ENCODE measurements at regions not wholly inside any gene's neighbourhood (a gene's known extent, or its start where the extent isn't known, plus 50 kb on each side); places are given as distances from the start of the nearest gene placed in this dataset.

- DNase-seq (ENCODE audit: low read depth, low spot score): no peak
These were observed 312.3 kb upstream of the STT3B start for GRCh38 chr3:31220431-31220830.

GRCh38 chr3:31223278-31223677 is 309.4 kb upstream of the STT3B start:
- DNase-seq (ENCODE audit: low read depth, low spot score): no peak

- DNase-seq (ENCODE audit: low read depth, low spot score): no peak
These were observed 307.8 kb upstream of the STT3B start for GRCh38 chr3:31224936-31225335.

DNA sequence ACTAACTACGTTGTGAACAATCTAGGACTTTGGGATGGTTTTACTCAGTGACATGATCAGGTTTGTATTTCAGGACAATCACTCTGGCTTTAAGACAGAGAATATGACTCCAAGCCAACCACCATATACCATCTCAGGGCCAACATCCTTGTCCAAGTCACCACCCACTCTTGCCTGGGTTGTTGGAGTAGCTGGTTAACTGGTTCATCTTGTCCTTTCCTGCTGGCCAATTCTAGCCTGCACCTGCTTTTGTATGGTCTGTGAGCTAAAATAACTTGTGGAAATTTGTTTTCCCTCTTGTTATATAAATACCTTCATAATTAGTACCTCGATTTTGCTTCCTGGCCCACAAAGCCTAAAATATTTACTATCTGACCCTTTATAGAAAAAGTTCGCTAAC is 306.8 kb upstream of the STT3B start:
- no peak for DNase-seq (ENCODE audit: low read depth, low spot score)

GRCh38 chr3:31226346-31226745 is 306.4 kb upstream of the STT3B start:
- DNase-seq (ENCODE audit: low read depth, low spot score): no peak

DNA sequence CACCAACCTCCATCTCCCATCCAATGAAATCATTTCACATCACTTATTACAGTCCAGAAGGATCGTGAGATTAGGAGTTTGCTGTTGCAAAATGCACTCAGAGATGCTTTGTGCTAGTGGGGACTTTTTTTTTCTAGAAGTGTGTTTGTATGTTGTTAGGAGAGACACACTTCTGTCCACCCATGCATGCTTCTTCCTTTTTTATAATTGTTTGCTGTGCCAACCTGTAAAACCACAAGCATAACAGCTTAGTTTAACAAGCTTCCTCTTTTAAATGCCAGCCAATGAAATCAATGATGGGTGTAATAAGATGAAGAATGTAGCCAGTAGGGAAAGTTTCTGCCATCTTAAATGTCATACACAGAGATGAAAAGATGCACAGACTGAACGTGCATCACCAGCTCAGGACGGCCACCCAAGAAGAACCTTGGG is 305.6 kb upstream of the STT3B start:
- no peak for DNase-seq (ENCODE audit: low read depth, low spot score)

DNA sequence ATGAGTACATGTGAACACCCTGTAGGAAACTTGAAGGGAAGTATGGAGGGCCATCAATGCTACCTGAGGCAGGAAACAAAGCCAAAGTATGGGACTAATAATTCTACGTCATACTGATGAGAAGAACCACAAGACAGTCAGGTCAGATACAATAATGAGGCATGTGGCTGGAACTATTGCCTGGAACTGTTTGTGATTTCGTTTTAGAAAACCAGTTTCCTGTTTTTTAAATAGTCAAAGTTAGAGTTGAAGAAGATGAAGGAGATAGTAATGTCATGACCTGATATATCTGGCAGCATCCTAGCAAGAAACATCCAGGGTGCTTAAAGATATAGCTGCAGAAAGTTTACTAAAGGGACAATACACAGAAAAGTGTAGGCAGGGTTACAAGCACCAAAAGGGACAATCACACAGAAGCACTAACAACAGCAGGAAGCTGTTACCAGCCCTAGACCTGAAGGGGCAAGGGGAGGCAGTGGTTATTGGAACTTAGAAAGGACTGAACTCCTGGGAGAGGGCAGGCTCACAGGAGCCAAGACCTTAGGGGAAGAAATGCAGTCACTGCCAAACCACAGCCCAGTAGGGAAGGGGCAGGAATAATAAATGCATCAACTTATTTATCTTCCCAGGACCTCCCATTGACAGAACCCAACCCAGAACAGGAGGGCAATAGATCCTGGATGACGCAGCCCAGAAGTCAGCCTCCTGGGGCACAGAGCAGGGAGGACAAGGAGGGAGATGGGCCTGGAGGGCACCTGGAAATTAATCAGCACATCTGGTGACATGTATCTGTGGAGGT is 302.1 kb upstream of the STT3B start:
- peak; percentile 83 for DNase-seq (ENCODE audit: low read depth, low spot score)

DNA sequence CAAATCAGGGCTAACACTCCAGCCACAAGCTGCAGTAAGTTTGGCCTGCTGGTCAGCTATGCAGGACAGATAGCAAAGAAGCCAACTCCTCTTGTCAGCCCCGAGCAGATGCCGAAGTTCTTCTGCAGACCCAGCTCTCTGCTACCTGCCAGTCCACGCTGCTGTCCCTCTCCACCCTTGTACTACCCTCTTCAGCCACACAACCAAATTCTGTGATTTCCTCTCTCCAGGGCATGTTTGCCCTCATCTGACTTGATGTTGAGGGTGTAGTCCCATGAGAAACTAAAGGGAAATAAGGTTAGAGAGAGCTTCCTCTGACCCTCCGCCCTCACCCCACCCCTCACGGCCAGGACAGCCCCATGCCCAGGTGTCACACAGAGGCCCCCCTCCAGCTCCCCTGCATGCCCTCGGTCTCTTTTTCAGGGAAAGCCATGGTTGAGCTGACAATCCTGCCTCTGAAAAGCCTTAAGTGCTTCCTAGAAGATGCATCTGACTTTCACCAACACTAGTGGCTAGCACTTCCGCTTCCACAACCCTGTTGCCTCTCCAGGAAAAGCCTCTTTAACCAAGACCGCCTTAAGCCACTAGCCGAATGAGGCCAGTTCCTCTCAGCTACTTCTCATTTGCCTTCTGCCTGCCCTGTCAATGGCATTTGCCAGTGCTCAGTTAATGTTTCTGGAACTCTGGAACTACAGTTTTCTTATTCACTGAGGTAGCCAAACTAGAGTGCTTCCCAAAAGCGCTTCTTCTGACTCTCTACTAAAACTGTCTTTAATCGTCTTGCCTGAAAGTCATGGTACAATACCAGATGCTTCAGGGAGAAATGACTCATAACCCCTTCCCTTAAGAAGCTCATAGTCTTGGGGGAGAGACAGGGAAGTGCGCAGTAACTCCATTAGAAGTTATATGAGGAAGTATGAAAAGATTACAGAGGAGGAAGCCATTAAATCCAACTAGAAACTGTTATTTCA is 300.4 kb upstream of the STT3B start:
- no peak for DNase-seq (ENCODE audit: low read depth, low spot score)

GRCh38 chr3:31234145-31234544 is 298.6 kb upstream of the STT3B start:
- DNase-seq (ENCODE audit: low read depth, low spot score): no peak

DNA sequence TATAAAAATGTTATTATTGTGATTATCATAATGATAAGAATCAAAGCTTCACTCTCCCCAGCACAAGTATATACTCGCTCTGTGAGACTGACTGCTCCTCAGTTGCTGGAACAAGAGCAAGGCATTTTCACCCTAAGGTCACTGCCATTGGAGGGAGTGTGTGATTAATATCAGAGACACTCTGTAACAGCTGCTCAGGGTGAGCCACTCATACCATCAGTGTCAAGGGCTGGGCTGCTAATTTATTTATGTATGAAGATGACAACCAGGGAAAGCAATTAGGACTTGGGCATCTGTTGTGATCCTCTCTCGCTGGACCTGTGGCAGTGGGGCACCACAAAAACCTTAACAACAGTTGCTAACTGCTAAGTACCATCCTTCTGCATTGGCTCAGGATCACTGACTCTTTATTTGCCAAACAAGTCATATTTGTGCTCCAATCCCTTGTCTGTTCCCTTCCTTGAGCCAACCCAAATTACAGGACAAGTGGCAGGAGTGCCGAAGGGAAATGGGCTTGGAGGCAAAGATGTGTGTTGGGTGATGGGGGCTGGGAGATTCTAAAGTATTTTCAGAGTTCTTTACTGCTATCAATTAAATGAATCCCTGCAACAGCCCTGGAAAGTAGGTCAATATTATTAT is 297.5 kb upstream of the STT3B start:
- DNase-seq (ENCODE audit: low read depth, low spot score): no peak

DNA sequence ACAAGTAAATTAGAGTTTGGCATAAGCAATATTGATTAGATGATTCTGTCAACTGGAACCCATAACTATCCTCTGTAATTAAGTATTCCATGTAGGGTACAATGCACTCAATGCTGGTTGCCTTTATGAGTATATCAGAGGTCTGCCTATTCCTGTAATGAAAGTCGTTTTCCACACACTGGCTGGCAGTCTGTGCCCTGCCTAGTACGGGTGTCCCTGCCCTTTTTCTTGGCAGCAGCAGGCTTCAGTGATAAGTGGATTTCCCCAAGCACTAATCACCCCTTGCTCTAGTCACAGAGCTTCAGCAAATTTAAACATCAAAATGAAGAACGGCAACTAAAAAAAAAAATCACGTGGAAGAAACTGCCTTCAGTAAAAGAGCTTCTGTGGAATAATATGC is 294.8 kb upstream of the STT3B start:
- DNase-seq (ENCODE audit: low read depth, low spot score): no peak

DNA sequence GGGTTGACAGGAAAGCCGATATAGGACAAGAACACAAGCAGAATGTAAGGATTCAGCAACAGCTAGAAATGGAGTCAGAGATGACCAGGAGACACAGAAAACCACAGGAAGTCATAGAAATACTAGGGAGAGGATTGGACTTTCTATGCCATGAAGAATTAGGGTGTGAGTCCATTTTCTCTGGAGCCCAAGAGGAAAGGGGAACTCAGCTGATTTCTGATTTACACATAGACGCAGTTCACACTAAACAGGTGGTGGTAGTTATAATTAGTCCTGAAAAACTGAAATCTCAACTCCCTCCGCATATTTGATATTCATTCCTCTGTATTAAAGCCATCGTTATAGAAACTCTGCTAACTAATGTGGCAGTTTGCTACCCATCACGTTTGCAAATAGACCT is 292.7 kb upstream of the STT3B start:
- no peak for DNase-seq (ENCODE audit: low read depth, low spot score)

- no peak for DNase-seq (ENCODE audit: low read depth, low spot score)
These were observed 292.3 kb upstream of the STT3B start for GRCh38 chr3:31240466-31240865.

DNA sequence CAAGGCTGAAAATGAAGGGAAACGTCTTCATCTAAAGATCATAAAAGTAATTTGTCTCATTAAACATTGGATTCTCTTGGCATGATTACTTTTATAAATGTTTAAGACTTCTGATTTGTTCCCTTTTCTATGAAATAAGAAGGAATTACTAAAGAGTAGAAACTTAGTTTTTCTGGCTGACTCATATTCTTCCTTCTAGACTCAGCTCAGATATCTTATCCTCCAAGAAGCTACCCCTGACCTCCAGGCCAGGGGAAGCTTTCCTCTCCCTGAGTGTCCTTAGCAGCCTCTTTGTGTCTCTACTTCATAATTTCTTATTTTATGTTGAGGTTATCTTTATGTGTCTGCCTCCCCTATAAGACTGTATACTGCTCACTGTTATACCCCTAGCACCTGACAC is 291.9 kb upstream of the STT3B start:
- DNase-seq (ENCODE audit: low read depth, low spot score): no peak

GRCh38 chr3:31241533-31241932 is 291.2 kb upstream of the STT3B start:
- no peak for DNase-seq (ENCODE audit: low read depth, low spot score)

- DNase-seq (ENCODE audit: low read depth, low spot score): no peak
These were observed 290.4 kb upstream of the STT3B start for GRCh38 chr3:31242026-31242960.

- DNase-seq (ENCODE audit: low read depth, low spot score): no peak
These were observed 287.6 kb upstream of the STT3B start for GRCh38 chr3:31244929-31245817.

DNA sequence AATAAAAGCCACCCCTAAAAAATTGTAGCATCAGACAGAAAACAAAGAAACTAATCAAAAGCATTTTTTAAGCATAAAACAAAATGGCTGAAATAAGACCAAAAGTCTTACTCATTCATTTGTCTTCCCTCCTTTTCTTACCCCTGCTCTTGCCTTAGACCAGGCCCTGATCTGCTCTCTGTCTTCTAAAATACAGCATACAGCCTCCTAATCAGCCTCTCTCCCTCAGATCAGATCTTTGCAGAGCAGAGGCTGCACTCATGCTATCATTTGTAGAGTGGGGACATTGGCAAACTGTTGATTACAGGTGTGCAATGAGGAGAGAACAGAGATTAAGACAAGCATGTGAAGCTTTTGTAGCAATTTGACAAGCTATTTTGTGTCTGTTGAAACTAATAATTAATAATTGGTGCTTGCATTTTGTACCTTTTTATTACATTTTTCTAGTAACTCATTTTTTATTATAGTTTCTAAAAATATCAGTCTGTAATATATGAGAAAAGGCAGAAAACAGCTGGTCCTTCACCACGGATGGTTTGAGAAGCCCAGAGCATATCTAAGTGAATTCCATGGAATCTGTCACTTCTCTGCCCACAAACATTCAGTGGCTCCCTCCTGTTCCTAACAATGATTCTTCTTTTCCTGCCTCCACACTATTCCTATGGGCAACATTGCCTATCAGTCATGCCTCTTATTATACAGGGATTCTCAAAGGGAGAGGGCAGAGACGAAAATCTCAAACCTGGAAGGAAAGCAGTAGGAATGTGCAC is 286.2 kb upstream of the STT3B start:
- DNase-seq (ENCODE audit: low read depth, low spot score): no peak

DNA sequence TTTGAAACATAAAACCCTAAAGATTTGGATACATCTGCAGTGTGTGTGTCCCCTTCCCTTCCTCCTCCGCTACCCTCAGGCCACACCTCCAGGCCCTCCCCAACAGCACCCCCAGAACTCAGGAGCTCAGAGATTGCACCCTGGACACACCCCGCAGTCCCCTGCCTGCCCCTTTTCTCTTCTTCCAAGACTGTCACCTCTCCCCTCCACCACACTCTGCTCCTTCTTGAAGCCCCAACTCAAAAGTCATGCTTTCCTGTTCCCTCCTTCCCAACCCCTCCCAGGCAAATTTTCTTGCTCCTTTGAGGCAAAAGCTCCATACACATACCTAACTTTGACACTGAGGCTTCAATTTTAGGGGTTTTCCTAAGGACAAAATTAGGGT is 285.7 kb upstream of the STT3B start:
- DNase-seq (ENCODE audit: low read depth, low spot score): no peak
